ENCODE measurements at regions not wholly inside any gene's neighbourhood (a gene's known extent, or its start where the extent isn't known, plus 50 kb on each side); places are given as distances from the start of the nearest gene placed in this dataset.

GRCh38 chr6:114445846-114446245, 103.0 kb upstream of the HS3ST5 start:
- no peak for TF ChIP-seq CTCF (IDR thresholded peaks at IDR 0.05)
- Histone ChIP-seq H4K20me1 (ENCODE audit: insufficient read depth, low read length) (no peaks in the 10 kb centered on the region), H3K27me3 (ENCODE audit: control insufficient read depth in 2 of 2, insufficient read depth in 2 of 2, low read length in 2 of 2) (no peaks in the 10 kb centered on the region), H3K79me2 (ENCODE audit: insufficient read depth, low read length) (no peaks in the 10 kb centered on the region), H3K4me3 (replicated peaks in 1 of 3; ENCODE audit: low read depth in 2 of 3, low read length in 3 of 3) (no peak overlapping the region), H3K27ac (ENCODE audit: low read depth in 1 of 2, low read length in 2 of 2) (no peak overlapping the region), H2AFZ (ENCODE audit: insufficient read depth, low read depth, low read length, poor library complexity, severe bottlenecking) (no peak overlapping the region), H3K9ac (ENCODE audit: insufficient read depth, low read length, poor library complexity, severe bottlenecking) (no peak overlapping the region), H3K4me2 (replicated peaks; ENCODE audit: extremely low read depth, low read length, poor library complexity, severe bottlenecking) (no peak overlapping the region), H3K4me1 (ENCODE audit: control insufficient read depth in 1 of 2, insufficient read depth in 2 of 2, low read length in 2 of 2) (no peaks in the 10 kb centered on the region), H3K9me3 (replicated peaks in 1 of 2; ENCODE audit: control insufficient read depth in 1 of 2, insufficient read depth in 1 of 2, low read length in 2 of 2) (no peaks in the 10 kb centered on the region), H3K36me3 (replicated peaks in 1 of 2; ENCODE audit: control insufficient read depth in 1 of 2, insufficient read depth in 2 of 2, low read length in 2 of 2) (no peaks in the 10 kb centered on the region)
- H3K36me3 Mint-ChIP-seq = no peaks in the 10 kb centered on the region
- H3K4me1 Mint-ChIP-seq = no peaks in the 10 kb centered on the region
- H3K9me3 Mint-ChIP-seq = peaks cover 0 to 2% (median 0%) of the 10 kb centered on the region in 7 donors
- H3K27me3 Mint-ChIP-seq (ENCODE audit: low read depth in 3 of 3) = no peaks in the 10 kb centered on the region
- no peak overlapping the region for H3K27ac Mint-ChIP-seq
- no CpG with 5 or more reads among the region's 2 CpGs for WGBS (ENCODE audit: insufficient coverage)
- no peak for DNase-seq
- intact Hi-C loops (cut with micrococcal nuclease) = no loop called here
- H3K4me3 Mint-ChIP-seq = no peak overlapping the region

- Histone ChIP-seq H3K4me3 (replicated peaks in 1 of 3; ENCODE audit: low read depth in 2 of 3, low read length in 3 of 3) (no peak overlapping the region), H2AFZ (ENCODE audit: insufficient read depth, low read depth, low read length, poor library complexity, severe bottlenecking) (no peak overlapping the region), H3K4me1 (ENCODE audit: control insufficient read depth in 1 of 2, insufficient read depth in 2 of 2, low read length in 2 of 2) (no peaks in the 10 kb centered on the region), H3K4me2 (replicated peaks; ENCODE audit: extremely low read depth, low read length, poor library complexity, severe bottlenecking) (no peak overlapping the region), H3K9me3 (replicated peaks in 1 of 2; ENCODE audit: control insufficient read depth in 1 of 2, insufficient read depth in 1 of 2, low read length in 2 of 2) (no peaks in the 10 kb centered on the region), H3K27ac (ENCODE audit: low read depth in 1 of 2, low read length in 2 of 2) (no peak overlapping the region), H3K79me2 (ENCODE audit: insufficient read depth, low read length) (no peaks in the 10 kb centered on the region), H3K27me3 (ENCODE audit: control insufficient read depth in 2 of 2, insufficient read depth in 2 of 2, low read length in 2 of 2) (no peaks in the 10 kb centered on the region), H4K20me1 (ENCODE audit: insufficient read depth, low read length) (no peaks in the 10 kb centered on the region), H3K9ac (ENCODE audit: insufficient read depth, low read length, poor library complexity, severe bottlenecking) (no peak overlapping the region), H3K36me3 (replicated peaks in 1 of 2; ENCODE audit: control insufficient read depth in 1 of 2, insufficient read depth in 2 of 2, low read length in 2 of 2) (no peaks in the 10 kb centered on the region)
- Mint-ChIP-seq H3K36me3 (no peaks in the 10 kb centered on the region), H3K27me3 (ENCODE audit: low read depth in 3 of 3) (peaks cover 0 to 1% (median 0%) of the 10 kb centered on the region in 3 donors), H3K4me3 (no peak overlapping the region), H3K4me1 (no peaks in the 10 kb centered on the region), H3K9me3 (peaks cover 0 to 7% (median 0%) of the 10 kb centered on the region in 7 donors), H3K27ac (no peak overlapping the region)
- intact Hi-C loops (cut with micrococcal nuclease) = no loop called here
- no CpG with 5 or more reads among the region's 1 CpG for WGBS (ENCODE audit: insufficient coverage)
- TF ChIP-seq CTCF (IDR thresholded peaks at IDR 0.05) = no peak
- DNase-seq = no peak
Observed at GRCh38 chr6:114439411-114439810, 96.6 kb upstream of the HS3ST5 start.
